ENCODE measurements at regions not wholly inside any gene's neighbourhood (a gene's known extent, or its start where the extent isn't known, plus 50 kb on each side); places are given as distances from the start of the nearest gene placed in this dataset.

GRCh38 chr14:86766469-86766868 lies 1226.5 kb downstream of the GALC start:
- no peak overlapping the region for H3K4me2 ChIP-seq (ENCODE audit: control insufficient read depth, insufficient read depth)
- H3K27me3 ChIP-seq (replicated peaks in 1 of 2; ENCODE audit: control insufficient read depth in 2 of 2, insufficient read depth in 2 of 2, low read length in 1 of 2): no peaks in the 10 kb centered on the region
- H4K20me1 ChIP-seq (ENCODE audit: control insufficient read depth, insufficient read depth): no peaks in the 10 kb centered on the region
- TF ChIP-seq, protein P1, sequence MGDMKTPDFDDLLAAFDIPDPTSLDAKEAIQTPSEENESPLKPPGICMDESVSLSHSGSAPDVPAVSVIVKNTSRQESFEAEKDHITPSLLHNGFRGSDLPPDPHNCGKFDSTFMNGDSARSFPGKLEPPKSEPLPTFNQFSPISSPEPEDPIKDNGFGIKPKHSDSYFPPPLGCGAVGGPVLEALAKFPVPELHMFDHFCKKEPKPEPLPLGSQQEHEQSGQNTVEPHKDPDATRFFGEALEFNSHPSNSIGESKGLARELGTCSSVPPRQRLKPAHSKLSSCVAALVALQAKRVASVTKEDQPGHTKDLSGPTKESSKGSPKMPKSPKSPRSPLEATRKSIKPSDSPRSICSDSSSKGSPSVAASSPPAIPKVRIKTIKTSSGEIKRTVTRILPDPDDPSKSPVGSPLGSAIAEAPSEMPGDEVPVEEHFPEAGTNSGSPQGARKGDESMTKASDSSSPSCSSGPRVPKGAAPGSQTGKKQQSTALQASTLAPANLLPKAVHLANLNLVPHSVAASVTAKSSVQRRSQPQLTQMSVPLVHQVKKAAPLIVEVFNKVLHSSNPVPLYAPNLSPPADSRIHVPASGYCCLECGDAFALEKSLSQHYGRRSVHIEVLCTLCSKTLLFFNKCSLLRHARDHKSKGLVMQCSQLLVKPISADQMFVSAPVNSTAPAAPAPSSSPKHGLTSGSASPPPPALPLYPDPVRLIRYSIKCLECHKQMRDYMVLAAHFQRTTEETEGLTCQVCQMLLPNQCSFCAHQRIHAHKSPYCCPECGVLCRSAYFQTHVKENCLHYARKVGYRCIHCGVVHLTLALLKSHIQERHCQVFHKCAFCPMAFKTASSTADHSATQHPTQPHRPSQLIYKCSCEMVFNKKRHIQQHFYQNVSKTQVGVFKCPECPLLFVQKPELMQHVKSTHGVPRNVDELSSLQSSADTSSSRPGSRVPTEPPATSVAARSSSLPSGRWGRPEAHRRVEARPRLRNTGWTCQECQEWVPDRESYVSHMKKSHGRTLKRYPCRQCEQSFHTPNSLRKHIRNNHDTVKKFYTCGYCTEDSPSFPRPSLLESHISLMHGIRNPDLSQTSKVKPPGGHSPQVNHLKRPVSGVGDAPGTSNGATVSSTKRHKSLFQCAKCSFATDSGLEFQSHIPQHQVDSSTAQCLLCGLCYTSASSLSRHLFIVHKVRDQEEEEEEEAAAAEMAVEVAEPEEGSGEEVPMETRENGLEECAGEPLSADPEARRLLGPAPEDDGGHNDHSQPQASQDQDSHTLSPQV (IDR thresholded peaks at IDR 0.05): no peak
- no peak for TF ChIP-seq TAF1 (IDR thresholded peaks at IDR 0.05; ENCODE audit: borderline replicate concordance, low read depth, low read length)
- TF ChIP-seq RBBP5 (conservative IDR thresholded peaks at IDR 0.05): no peak
- TF ChIP-seq RUNX3 (IDR thresholded peaks at IDR 0.05; ENCODE audit: low read length): no peak
- TF ChIP-seq CBFB (IDR thresholded peaks at IDR 0.05; ENCODE audit: low read depth): no peak
- TF ChIP-seq ZNF24 (IDR thresholded peaks at IDR 0.05): no peak
- TF ChIP-seq RELB (IDR thresholded peaks at IDR 0.05; ENCODE audit: low read depth): no peak
- no peak for TF ChIP-seq ZBTB40 (IDR thresholded peaks at IDR 0.05; ENCODE audit: borderline replicate concordance)
- TF ChIP-seq RELA (IDR thresholded peaks at IDR 0.05; ENCODE audit: borderline replicate concordance, partially characterized antibody): no peak
- no peak for TF ChIP-seq TBL1XR1 (IDR thresholded peaks at IDR 0.05; ENCODE audit: low read depth, low read length)
- TF ChIP-seq ZBED1 (IDR thresholded peaks at IDR 0.05; ENCODE audit: borderline replicate concordance): no peak
- no peak for TF ChIP-seq ZZZ3 (IDR thresholded peaks at IDR 0.05; ENCODE audit: control insufficient read depth, insufficient read length, low read depth)
- TF ChIP-seq NFXL1 (IDR thresholded peaks at IDR 0.05; ENCODE audit: borderline replicate concordance): no peak
- TF ChIP-seq ZSCAN29 (IDR thresholded peaks at IDR 0.05): no peak
- no peak overlapping the region for H3K4me3 ChIP-seq
- intact Hi-C loops (cut with micrococcal nuclease; ENCODE audit: unreplicated experiment) (no loop called here), in situ Hi-C loops (cut with MboI) (no loop called here)
- H3K36me3 ChIP-seq (ENCODE audit: control insufficient read depth in 2 of 2, insufficient read depth in 2 of 2, low read length in 1 of 2): no peaks in the 10 kb centered on the region
- POLR2A ChIA-PET: no interaction called here
- no peak for FAIRE-seq
- 24% methylated on average over 4 of the region's 4 CpGs for WGBS (ENCODE audit: insufficient coverage, insufficient replicate concordance, low lambda C conversion rate, missing lambda C conversion rate)
- no peak overlapping the region for H3K27ac ChIP-seq (ENCODE audit: control insufficient read depth, insufficient read depth)
- SMC1A ChIA-PET (ENCODE audit: uncharacterized antibody, unreplicated experiment): no interaction called here
- CTCF ChIA-PET: no interaction called here
- no TSS peak for BruUV-seq (replicated peaks)
- H3K9me3 ChIP-seq (replicated peaks; ENCODE audit: control insufficient read depth, insufficient read depth, low read length): no peaks in the 10 kb centered on the region
- RAD21 ChIA-PET (ENCODE audit: unreplicated experiment): no interaction called here
- ATAC-seq: no peak
- no peaks in the 10 kb centered on the region for H3K79me2 ChIP-seq (ENCODE audit: control insufficient read depth, insufficient read depth, low read length)
- H2AFZ ChIP-seq (ENCODE audit: control insufficient read depth, low read depth, low read length): no peak overlapping the region
- DNase-seq (ENCODE audit: low read depth, low spot score): no peak
- no peak overlapping the region for H3K9ac ChIP-seq (ENCODE audit: control insufficient read depth, insufficient read depth, low read length)
- no peaks in the 10 kb centered on the region for H3K4me1 ChIP-seq (ENCODE audit: control insufficient read depth, insufficient read depth, low read length)
